ENCODE measurements at regions not wholly inside any gene's neighbourhood (a gene's known extent, or its start where the extent isn't known, plus 50 kb on each side); places are given as distances from the start of the nearest gene placed in this dataset.

DNA sequence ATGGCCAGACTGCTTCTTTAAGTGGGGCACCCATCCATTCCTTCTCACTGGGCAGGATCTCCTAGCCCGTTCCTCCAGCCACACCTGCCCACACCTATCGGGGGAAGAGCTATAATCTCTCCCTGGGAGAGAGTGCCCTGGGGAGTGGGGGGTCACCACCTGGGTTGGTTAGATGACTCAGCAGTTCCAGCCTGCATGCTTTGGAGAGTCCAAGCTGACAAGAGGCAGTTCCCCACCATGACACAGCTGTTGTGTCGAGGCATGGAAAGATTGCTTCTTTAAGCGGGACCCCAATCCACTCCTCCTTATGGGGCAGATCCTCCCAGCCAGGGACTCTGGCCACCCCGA, 52.6 kb upstream of the PPFIA2 start:
- no peak for TF ChIP-seq POLR2A (IDR thresholded peaks at IDR 0.05)
- TF ChIP-seq, protein P1, sequence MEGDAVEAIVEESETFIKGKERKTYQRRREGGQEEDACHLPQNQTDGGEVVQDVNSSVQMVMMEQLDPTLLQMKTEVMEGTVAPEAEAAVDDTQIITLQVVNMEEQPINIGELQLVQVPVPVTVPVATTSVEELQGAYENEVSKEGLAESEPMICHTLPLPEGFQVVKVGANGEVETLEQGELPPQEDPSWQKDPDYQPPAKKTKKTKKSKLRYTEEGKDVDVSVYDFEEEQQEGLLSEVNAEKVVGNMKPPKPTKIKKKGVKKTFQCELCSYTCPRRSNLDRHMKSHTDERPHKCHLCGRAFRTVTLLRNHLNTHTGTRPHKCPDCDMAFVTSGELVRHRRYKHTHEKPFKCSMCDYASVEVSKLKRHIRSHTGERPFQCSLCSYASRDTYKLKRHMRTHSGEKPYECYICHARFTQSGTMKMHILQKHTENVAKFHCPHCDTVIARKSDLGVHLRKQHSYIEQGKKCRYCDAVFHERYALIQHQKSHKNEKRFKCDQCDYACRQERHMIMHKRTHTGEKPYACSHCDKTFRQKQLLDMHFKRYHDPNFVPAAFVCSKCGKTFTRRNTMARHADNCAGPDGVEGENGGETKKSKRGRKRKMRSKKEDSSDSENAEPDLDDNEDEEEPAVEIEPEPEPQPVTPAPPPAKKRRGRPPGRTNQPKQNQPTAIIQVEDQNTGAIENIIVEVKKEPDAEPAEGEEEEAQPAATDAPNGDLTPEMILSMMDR (IDR thresholded peaks at IDR 0.05), result no peak

Data from esophagus squamous epithelium (tissue), 4 donors.